T-cell (primary cell): ENCODE measurements at regions not wholly inside any gene's neighbourhood (a gene's known extent, or its start where the extent isn't known, plus 50 kb on each side); places are given as distances from the start of the nearest gene placed in this dataset.

Experiments used
- ATAC-seq, 4 experiments: fragments of 200-7000 bp in 3 of 4; fragments of 150-1000 bp in 1 of 4; cut with Tn5 transposase; replicated peaks in 1 of 4; 1 replicate in 3 of 4; 2 replicates in 1 of 4; pipeline ENCODE4 v1.10.0; 2021; ENCODE audit warnings: moderate library complexity in 3 of 4, mild to moderate bottlenecking in 2 of 4, moderate number of reproducible peaks in 1 of 4
- CTCF ChIA-PET, 2 donors: fragments of 300-600 bp; sonication (Branson Sonifier 250); formaldehyde crosslinking; loops; one replicate each; lab custom pipeline; 2022; ENCODE audit warnings: antibody characterized with exemption in 2 of 2; lab: Charles Lee
- POLR2A ChIA-PET, 2 donors: fragments of 300-600 bp; sonication (Branson Sonifier 250); formaldehyde crosslinking; loops; one replicate each; lab custom pipeline; 2022; ENCODE audit warnings: antibody characterized with exemption in 2 of 2; lab: Charles Lee
- DNase-seq, 35 experiments: peaks; one replicate each; pipeline versions ENCODE4 v3.0.0 to v3.0.0-alpha.2; 2013 to 2023
- H3K27ac ChIP-seq: one replicate; pipeline ENCODE4 v1.5.1; 2013; ENCODE audit warnings: low read length
- H3K27me3 ChIP-seq, 2 experiments: replicated peaks in 1 of 2; 1 replicate in 1 of 2; 2 replicates in 1 of 2; pipeline versions ENCODE4 v1.6.1 to v1.7.0; 2013; ENCODE audit warnings: low read length in 1 of 2, mixed read lengths in 1 of 2; ENCODE audit not compliant: control insufficient read depth in 2 of 2, insufficient read depth in 2 of 2; ENCODE audit errors: extremely low read depth in 1 of 2
- H3K36me3 ChIP-seq, 2 donors: 1 replicate in 1 of 2; 2 replicates in 1 of 2; pipeline versions ENCODE4 v1.6.1 to v1.7.0; 2013; ENCODE audit warnings: low read length in 1 of 2; ENCODE audit not compliant: control insufficient read depth in 2 of 2, insufficient read depth in 1 of 2; ENCODE audit errors: extremely low read depth in 1 of 2
- H3K4me1 ChIP-seq, 2 experiments: 1 replicate in 1 of 2; 2 replicates in 1 of 2; pipeline versions ENCODE4 v1.6.1 to v1.7.0; 2013; ENCODE audit warnings: low read length in 2 of 2, mixed read lengths in 1 of 2; ENCODE audit not compliant: insufficient read depth in 2 of 2, control insufficient read depth in 1 of 2; ENCODE audit errors: extremely low read depth in 1 of 2
- H3K4me3 ChIP-seq, 2 donors: 1 replicate in 1 of 2; 2 replicates in 1 of 2; pipeline versions ENCODE4 v1.5.1 to v1.7.0; 2013; ENCODE audit warnings: mild to moderate bottlenecking in 2 of 2, low read length in 1 of 2, moderate library complexity in 1 of 2; ENCODE audit not compliant: control insufficient read depth in 1 of 2; ENCODE audit errors: extremely low read depth in 1 of 2
- H3K9me3 ChIP-seq: 2 replicates; pipeline ENCODE4 v1.7.0; 2013
- H3K27ac Mint-ChIP-seq, 2 donors: one replicate each; pipeline ENCODE4 v1.8.0; 2020 to 2021; ENCODE audit warnings: mild to moderate bottlenecking in 2 of 2, mixed read lengths in 2 of 2
- H3K27me3 Mint-ChIP-seq, 2 donors: one replicate each; pipeline ENCODE4 v1.8.0; 2021 to 2022; ENCODE audit warnings: mixed read lengths in 2 of 2
- H3K36me3 Mint-ChIP-seq: one replicate; pipeline ENCODE4 v1.8.0; 2021; ENCODE audit warnings: mixed read lengths
- H3K4me1 Mint-ChIP-seq, 3 donors: one replicate each; pipeline ENCODE4 v1.8.0; 2020 to 2022; ENCODE audit warnings: mixed read lengths in 3 of 3, mild to moderate bottlenecking in 1 of 3
- H3K4me3 Mint-ChIP-seq, 3 donors: one replicate each; pipeline ENCODE4 v1.8.0; 2020 to 2022; ENCODE audit warnings: mild to moderate bottlenecking in 3 of 3, mixed read lengths in 3 of 3, moderate library complexity in 3 of 3
- H3K9me3 Mint-ChIP-seq, 3 donors: one replicate each; pipeline ENCODE4 v1.8.0; 2020 to 2022; ENCODE audit warnings: mixed read lengths in 3 of 3
- WGBS: methylation state at CpG from one replicate; pipeline ENCODE4 v1.1.5; 2013; ENCODE audit warnings: missing lambda C conversion rate; ENCODE audit not compliant: insufficient coverage; 5-methylcytosine and 5-hydroxymethylcytosine counted together

- H3K27ac Mint-ChIP-seq: no peak overlapping the region
- POLR2A ChIA-PET: no interaction called here
- ATAC-seq (no peak), DNase-seq (no peak)
- no CpG with 5 or more reads among the region's 2 CpGs for WGBS
- Histone ChIP-seq H3K36me3 (no peaks in the 10 kb centered on the region), H3K9me3 (no peaks in the 10 kb centered on the region), H3K4me3 (no peak overlapping the region), H3K27ac (no peak overlapping the region), H3K27me3 (no peaks in the 10 kb centered on the region), H3K4me1 (peaks cover 0 to 4% of the 10 kb centered on the region in 2 experiments)
- H3K27me3 Mint-ChIP-seq: no peaks in the 10 kb centered on the region
- no peaks in the 10 kb centered on the region for H3K9me3 Mint-ChIP-seq
- no peak overlapping the region for H3K4me3 Mint-ChIP-seq
- H3K4me1 Mint-ChIP-seq: peaks cover 21 to 29% (median 22%) of the 10 kb centered on the region in 3 donors
- no peaks in the 10 kb centered on the region for H3K36me3 Mint-ChIP-seq
- CTCF ChIA-PET: interaction anchor here in 1 of 2 donors (1.0 kb wide), 1 partner anchor 16 kb away, joined by 4 read pairs; no protein-coding TSS in a partner anchor
Measured at GRCh38 chr13:40155201-40155600, 499.7 kb downstream of the COG6 start.

- peaks cover 10 to 30% (median 15%) of the 10 kb centered on the region in 3 donors for H3K4me1 Mint-ChIP-seq
- H3K4me3 ChIP-seq: no peak overlapping the region
- no peaks in the 10 kb centered on the region for H3K27me3 ChIP-seq
- no peak for DNase-seq
- H3K4me1 ChIP-seq: peaks cover 0 to 3% of the 10 kb centered on the region in 2 experiments
- H3K27ac ChIP-seq: no peak overlapping the region
- no peaks in the 10 kb centered on the region for H3K9me3 ChIP-seq
- H3K27me3 Mint-ChIP-seq: no peaks in the 10 kb centered on the region
- H3K36me3 Mint-ChIP-seq: no peaks in the 10 kb centered on the region
- WGBS: 20% methylated on average over 1 of the region's 1 CpG
- CTCF ChIA-PET: no interaction called here
- POLR2A ChIA-PET: no interaction called here
- H3K4me3 Mint-ChIP-seq: no peak overlapping the region
- no peak overlapping the region for H3K27ac Mint-ChIP-seq
- no peak for ATAC-seq
- H3K9me3 Mint-ChIP-seq: no peaks in the 10 kb centered on the region
- no peaks in the 10 kb centered on the region for H3K36me3 ChIP-seq
Measured at GRCh38 chr13:40158218-40158617, 502.8 kb downstream of the COG6 start.

GRCh38 chr13:40158757-40159156 lies 503.3 kb downstream of the COG6 start:
- Mint-ChIP-seq H3K27me3 (no peaks in the 10 kb centered on the region), H3K27ac (no peak overlapping the region), H3K4me3 (no peak overlapping the region), H3K4me1 (peaks cover 10 to 27% (median 11%) of the 10 kb centered on the region in 3 donors), H3K9me3 (no peaks in the 10 kb centered on the region), H3K36me3 (no peaks in the 10 kb centered on the region)
- no peaks in the 10 kb centered on the region for H3K27me3 ChIP-seq
- ChIA-PET CTCF (no interaction called here), POLR2A (no interaction called here)
- no peaks in the 10 kb centered on the region for H3K9me3 ChIP-seq
- no peaks in the 10 kb centered on the region for H3K4me1 ChIP-seq
- DNase-seq: no peak
- no peaks in the 10 kb centered on the region for H3K36me3 ChIP-seq
- no peak overlapping the region for H3K4me3 ChIP-seq
- WGBS: 83% methylated on average over 1 of the region's 4 CpGs
- no peak overlapping the region for H3K27ac ChIP-seq
- ATAC-seq: no peak

- Histone ChIP-seq H3K27ac (no peak overlapping the region), H3K9me3 (no peaks in the 10 kb centered on the region), H3K4me1 (no peaks in the 10 kb centered on the region), H3K36me3 (no peaks in the 10 kb centered on the region), H3K27me3 (no peaks in the 10 kb centered on the region), H3K4me3 (no peak overlapping the region)
- peaks cover 8 to 26% (median 8%) of the 10 kb centered on the region in 3 donors for H3K4me1 Mint-ChIP-seq
- no peak overlapping the region for H3K27ac Mint-ChIP-seq
- WGBS: 95% methylated on average over 3 of the region's 4 CpGs
- no peak for DNase-seq
- H3K9me3 Mint-ChIP-seq: no peaks in the 10 kb centered on the region
- no peaks in the 10 kb centered on the region for H3K27me3 Mint-ChIP-seq
- CTCF ChIA-PET: no interaction called here
- no peak for ATAC-seq
- no peaks in the 10 kb centered on the region for H3K36me3 Mint-ChIP-seq
- POLR2A ChIA-PET: no interaction called here
- no peak overlapping the region for H3K4me3 Mint-ChIP-seq
Measured at GRCh38 chr13:40159736-40160135, 504.3 kb downstream of the COG6 start.

- Histone ChIP-seq H3K4me3 (no peak overlapping the region), H3K27ac (no peak overlapping the region), H3K36me3 (no peaks in the 10 kb centered on the region), H3K9me3 (no peaks in the 10 kb centered on the region), H3K4me1 (no peaks in the 10 kb centered on the region), H3K27me3 (no peaks in the 10 kb centered on the region)
- CTCF ChIA-PET: interaction anchor here in 1 of 2 donors (0.6 kb wide), 1 partner anchor 350 kb away, joined by 4 read pairs; no protein-coding TSS in a partner anchor
- Mint-ChIP-seq H3K4me1 (peaks cover 12 to 26% (median 13%) of the 10 kb centered on the region in 3 donors), H3K27me3 (no peaks in the 10 kb centered on the region), H3K36me3 (no peaks in the 10 kb centered on the region), H3K27ac (no peak overlapping the region), H3K4me3 (no peak overlapping the region), H3K9me3 (no peaks in the 10 kb centered on the region)
- POLR2A ChIA-PET: no interaction called here
- 70% methylated on average over 2 of the region's 7 CpGs for WGBS
- DNase-seq: no peak
- no peak for ATAC-seq
Measured at GRCh38 chr13:40160618-40161350, 505.3 kb downstream of the COG6 start.

- Histone ChIP-seq H3K27me3 (no peaks in the 10 kb centered on the region), H3K4me3 (no peak overlapping the region), H3K27ac (no peak overlapping the region), H3K9me3 (no peaks in the 10 kb centered on the region), H3K36me3 (no peaks in the 10 kb centered on the region), H3K4me1 (no peaks in the 10 kb centered on the region)
- no peak for DNase-seq
- Mint-ChIP-seq H3K9me3 (no peaks in the 10 kb centered on the region), H3K27me3 (no peaks in the 10 kb centered on the region), H3K36me3 (no peaks in the 10 kb centered on the region), H3K4me3 (no peak overlapping the region), H3K27ac (no peak overlapping the region), H3K4me1 (peaks cover 15 to 31% (median 15%) of the 10 kb centered on the region in 3 donors)
- POLR2A ChIA-PET: no interaction called here
- CTCF ChIA-PET: interaction anchor here in 1 of 2 donors (0.6 kb wide), 1 partner anchor 350 kb away, joined by 4 read pairs; no protein-coding TSS in a partner anchor
- 70% methylated on average over 1 of the region's 4 CpGs for WGBS
- no peak for ATAC-seq
Measured at GRCh38 chr13:40161351-40161810, 505.1 kb downstream of the FOXO1 start.
